ENCODE measurements at regions not wholly inside any gene's neighbourhood (a gene's known extent, or its start where the extent isn't known, plus 50 kb on each side); places are given as distances from the start of the nearest gene placed in this dataset.

GRCh38 chr2:67986258-67986657 lies 76.5 kb downstream of the C1D start:
- DNase-seq (ENCODE audit: low spot score in 2 of 2) (no peak), FAIRE-seq (no peak)

Measured in frontal cortex (tissue), 3 donors.